ENCODE measurements at regions not wholly inside any gene's neighbourhood (a gene's known extent, or its start where the extent isn't known, plus 50 kb on each side); places are given as distances from the start of the nearest gene placed in this dataset.
A peak's percentile ranks its signal among the peaks of the same experiment; 100 is the strongest.
"Not testable (repeated sequence)": the region's sequence is repeated elsewhere in the genome, so short reads cannot be mapped to it uniquely, and the experiment has no call there.

- no peak for DNase-seq (ENCODE audit: low read depth)
Measured at GRCh38 chr22:22120160-22120559, 124.4 kb upstream of the VPREB1 start.

GRCh38 chr22:22118987-22119386 lies 125.6 kb upstream of the VPREB1 start:
- DNase-seq (ENCODE audit: low read depth): no peak

- DNase-seq (ENCODE audit: low read depth): not testable (repeated sequence)
Measured at GRCh38 chr22:22117864-22118544, 126.6 kb upstream of the VPREB1 start.

- not testable (repeated sequence) for DNase-seq (ENCODE audit: low read depth)
Measured at GRCh38 chr22:22116997-22117770, 127.4 kb upstream of the VPREB1 start.

- DNase-seq (ENCODE audit: low read depth): no peak
Measured at GRCh38 chr22:22113701-22114100, 130.9 kb upstream of the VPREB1 start.

- DNase-seq (ENCODE audit: low read depth): no peak
Measured at GRCh38 chr22:22112533-22113294, 130.1 kb upstream of the TOP3B start.

- no peak for DNase-seq (ENCODE audit: low read depth)
Measured at GRCh38 chr22:22111983-22112382, 129.4 kb upstream of the TOP3B start.

- peak; percentile 40 for DNase-seq (ENCODE audit: low read depth)
Measured at GRCh38 chr22:22111267-22111751, 128.7 kb upstream of the TOP3B start.

GRCh38 chr22:22110548-22111266 lies 128.1 kb upstream of the TOP3B start:
- DNase-seq (ENCODE audit: low read depth): peak; percentile 37

GRCh38 chr22:22109693-22110466 lies 127.3 kb upstream of the TOP3B start:
- DNase-seq (ENCODE audit: low read depth): no peak

GRCh38 chr22:22106855-22107254 lies 124.3 kb upstream of the TOP3B start:
- no peak for DNase-seq (ENCODE audit: low read depth)

- DNase-seq (ENCODE audit: low read depth): no peak
Measured at GRCh38 chr22:22105364-22105763, 122.8 kb upstream of the TOP3B start.

GRCh38 chr22:22103078-22103875 lies 120.7 kb upstream of the TOP3B start:
- peak; percentile 17 for DNase-seq (ENCODE audit: low read depth)

- DNase-seq (ENCODE audit: low read depth): no peak
Measured at GRCh38 chr22:22099833-22100812, 117.5 kb upstream of the TOP3B start.

GRCh38 chr22:22099194-22099486 lies 116.6 kb upstream of the TOP3B start:
- no peak for DNase-seq (ENCODE audit: low read depth)

- no peak for DNase-seq (ENCODE audit: low read depth)
Measured at GRCh38 chr22:22098457-22099193, 116.0 kb upstream of the TOP3B start.

- no peak for DNase-seq (ENCODE audit: low read depth)
Measured at GRCh38 chr22:22097727-22098228, 115.2 kb upstream of the TOP3B start.

GRCh38 chr22:22094921-22095320 lies 112.3 kb upstream of the TOP3B start:
- DNase-seq (ENCODE audit: low read depth): no peak

Data from activated T-cell treated with anti-CD3 and anti-CD28 coated beads for 48 hours (primary cell).